ENCODE measurements at regions not wholly inside any gene's neighbourhood (a gene's known extent, or its start where the extent isn't known, plus 50 kb on each side); places are given as distances from the start of the nearest gene placed in this dataset.

DNA sequence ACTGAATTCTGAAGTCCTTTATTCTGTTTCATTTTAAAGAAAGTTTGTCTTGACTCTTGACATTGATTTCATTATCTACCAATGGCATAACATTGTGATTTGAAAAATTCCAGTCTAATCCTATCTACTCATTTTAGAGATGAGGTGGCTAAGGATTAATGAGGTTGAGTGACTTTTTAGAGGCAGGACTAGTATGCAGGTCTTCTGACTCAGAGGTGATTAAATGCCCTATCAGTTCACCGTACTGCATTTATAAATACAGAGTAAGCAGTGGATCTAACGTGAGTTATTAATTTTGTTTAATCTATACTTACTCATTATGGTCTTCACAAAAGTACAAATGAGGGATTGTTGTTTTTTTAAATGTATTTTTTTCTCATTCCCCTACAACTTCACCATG, 277.6 kb downstream of the PTBP2 start:
- Histone ChIP-seq H3K4me3 (no peak overlapping the region), H3K4me1 (no peaks in the 10 kb centered on the region), H3K27me3 (replicated peaks in 1 of 7) (peaks cover 0 to 4% (median 0%) of the 10 kb centered on the region in 7 donors), H3K9me3 (no peaks in the 10 kb centered on the region), H3K36me3 (no peaks in the 10 kb centered on the region), H3K27ac (no peak overlapping the region)
- no peak for DNase-seq
- 77 to 93% (median 92%) methylated on average over 2 of the region's 2 CpGs for WGBS, 5 donors
- intact Hi-C loops (cut with DNase I; ENCODE audit: low total_unique reads): no loop called here
- TF ChIP-seq, protein P1, sequence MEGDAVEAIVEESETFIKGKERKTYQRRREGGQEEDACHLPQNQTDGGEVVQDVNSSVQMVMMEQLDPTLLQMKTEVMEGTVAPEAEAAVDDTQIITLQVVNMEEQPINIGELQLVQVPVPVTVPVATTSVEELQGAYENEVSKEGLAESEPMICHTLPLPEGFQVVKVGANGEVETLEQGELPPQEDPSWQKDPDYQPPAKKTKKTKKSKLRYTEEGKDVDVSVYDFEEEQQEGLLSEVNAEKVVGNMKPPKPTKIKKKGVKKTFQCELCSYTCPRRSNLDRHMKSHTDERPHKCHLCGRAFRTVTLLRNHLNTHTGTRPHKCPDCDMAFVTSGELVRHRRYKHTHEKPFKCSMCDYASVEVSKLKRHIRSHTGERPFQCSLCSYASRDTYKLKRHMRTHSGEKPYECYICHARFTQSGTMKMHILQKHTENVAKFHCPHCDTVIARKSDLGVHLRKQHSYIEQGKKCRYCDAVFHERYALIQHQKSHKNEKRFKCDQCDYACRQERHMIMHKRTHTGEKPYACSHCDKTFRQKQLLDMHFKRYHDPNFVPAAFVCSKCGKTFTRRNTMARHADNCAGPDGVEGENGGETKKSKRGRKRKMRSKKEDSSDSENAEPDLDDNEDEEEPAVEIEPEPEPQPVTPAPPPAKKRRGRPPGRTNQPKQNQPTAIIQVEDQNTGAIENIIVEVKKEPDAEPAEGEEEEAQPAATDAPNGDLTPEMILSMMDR (IDR thresholded peaks at IDR 0.05 in 8 of 11, conservative IDR thresholded peaks at IDR 0.05 in 3 of 11): no peak
- TF ChIP-seq POLR2AphosphoS5 (IDR thresholded peaks at IDR 0.05): no peak
- no peak for TF ChIP-seq POLR2A (IDR thresholded peaks at IDR 0.05)

DNA sequence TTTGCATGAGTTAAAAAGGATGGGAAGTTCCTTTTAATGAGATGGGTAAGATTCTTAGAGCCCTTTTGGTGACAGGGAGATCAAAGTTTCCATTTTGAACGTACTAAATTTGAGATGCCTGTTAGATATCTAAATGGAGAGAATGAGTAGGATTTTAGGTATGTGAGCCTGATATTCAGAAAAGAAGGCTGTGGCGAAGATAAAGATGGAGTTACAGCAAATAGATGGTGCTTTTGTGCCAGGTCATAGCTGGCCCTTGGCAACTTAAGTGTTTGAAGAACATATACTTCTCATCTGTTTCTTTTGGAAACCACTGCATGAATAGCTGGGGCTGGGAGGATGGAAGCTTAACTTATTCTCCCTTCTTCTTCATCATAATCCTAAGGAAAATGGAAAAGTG, 282.5 kb downstream of the PTBP2 start:
- H3K4me3 ChIP-seq: no peak overlapping the region
- no peaks in the 10 kb centered on the region for H3K4me1 ChIP-seq
- H3K27ac ChIP-seq: no peak overlapping the region
- TF ChIP-seq, protein P1 (IDR thresholded peaks at IDR 0.05 in 8 of 11, conservative IDR thresholded peaks at IDR 0.05 in 3 of 11): no peak
- TF ChIP-seq POLR2AphosphoS5 (IDR thresholded peaks at IDR 0.05) (no peak), POLR2A (IDR thresholded peaks at IDR 0.05) (no peak)
- 45 to 84% (median 72%) methylated on average over 2 of the region's 2 CpGs for WGBS, 5 donors
- no peaks in the 10 kb centered on the region for H3K9me3 ChIP-seq
- no peak for DNase-seq
- peaks cover 0 to 4% (median 0%) of the 10 kb centered on the region in 7 donors for H3K27me3 ChIP-seq (replicated peaks in 1 of 7)
- H3K36me3 ChIP-seq: no peaks in the 10 kb centered on the region
- intact Hi-C loops (cut with DNase I; ENCODE audit: low total_unique reads): no loop called here

DNA sequence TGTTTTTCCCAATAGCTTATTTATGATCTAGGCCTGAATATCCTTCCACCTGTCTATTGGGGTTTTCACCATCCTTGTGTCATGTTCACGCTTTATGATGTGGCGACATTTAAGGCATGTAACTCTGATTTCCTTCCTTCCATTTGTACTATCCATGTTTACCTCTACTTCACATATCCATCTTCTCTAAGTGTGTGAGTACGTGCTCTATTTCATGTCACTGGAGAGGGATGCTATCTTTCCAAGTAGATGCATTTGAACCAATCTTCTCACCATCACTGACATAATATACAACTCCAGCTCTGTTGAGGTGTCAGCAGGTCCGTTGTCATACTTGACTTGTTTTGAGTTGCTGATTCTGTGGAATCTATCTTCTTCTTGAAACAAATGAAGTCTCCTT, 283.2 kb downstream of the PTBP2 start:
- 89 to 93% (median 90%) methylated on average over 4 of the region's 4 CpGs for WGBS, 5 donors
- no peak for DNase-seq
- Histone ChIP-seq H3K36me3 (no peaks in the 10 kb centered on the region), H3K4me1 (no peaks in the 10 kb centered on the region), H3K27me3 (replicated peaks in 1 of 7) (peaks cover 0 to 4% (median 0%) of the 10 kb centered on the region in 7 donors), H3K9me3 (no peaks in the 10 kb centered on the region), H3K4me3 (no peak overlapping the region), H3K27ac (no peak overlapping the region)
- TF ChIP-seq POLR2A (IDR thresholded peaks at IDR 0.05): no peak
- TF ChIP-seq POLR2AphosphoS5 (IDR thresholded peaks at IDR 0.05): no peak
- TF ChIP-seq, protein P1 (IDR thresholded peaks at IDR 0.05 in 8 of 11, conservative IDR thresholded peaks at IDR 0.05 in 3 of 11): no peak
- intact Hi-C loops (cut with DNase I; ENCODE audit: low total_unique reads): no loop called here

DNA sequence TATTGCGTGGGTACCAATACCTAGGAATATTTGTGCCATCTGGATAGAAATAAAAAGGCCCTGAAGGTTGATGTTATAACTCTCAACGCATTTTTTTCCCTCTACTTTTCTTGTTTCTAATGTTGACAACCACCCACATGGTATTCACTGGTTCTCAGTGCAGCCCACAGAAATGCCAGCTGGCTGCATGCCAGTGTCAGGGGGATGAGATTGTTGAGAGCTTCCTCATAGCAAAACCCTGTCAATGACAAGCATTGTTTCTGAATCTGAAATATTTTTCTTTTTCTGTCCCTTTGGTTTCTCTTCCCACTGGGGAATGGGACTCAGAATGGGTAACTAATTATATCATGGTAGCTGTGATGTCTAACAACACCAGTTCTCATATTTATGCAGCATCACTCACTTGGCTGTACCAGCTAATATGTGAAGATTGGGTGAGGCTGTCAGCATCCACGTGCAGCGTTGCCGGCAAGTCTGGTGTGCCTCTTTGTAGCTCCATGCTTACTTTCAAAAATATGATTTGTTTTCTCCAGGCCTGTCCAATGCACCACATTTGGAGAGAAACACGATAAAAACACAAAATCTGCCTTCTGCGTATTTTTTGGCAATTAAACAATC, 284.6 kb downstream of the PTBP2 start:
- DNase-seq: no peak

More for the DNA sequence above, 284.6 kb downstream of the PTBP2 start:
- H3K27ac ChIP-seq: no peak overlapping the region
- TF ChIP-seq, protein P1 (IDR thresholded peaks at IDR 0.05 in 8 of 11, conservative IDR thresholded peaks at IDR 0.05 in 3 of 11): no peak
- no peak for TF ChIP-seq POLR2A (IDR thresholded peaks at IDR 0.05)
- no peak for TF ChIP-seq POLR2AphosphoS5 (IDR thresholded peaks at IDR 0.05)
- H3K4me3 ChIP-seq: no peak overlapping the region
- no peaks in the 10 kb centered on the region for H3K4me1 ChIP-seq
- 75 to 85% (median 79%) methylated on average over 7 of the region's 7 CpGs for WGBS, 5 donors
- no peaks in the 10 kb centered on the region for H3K36me3 ChIP-seq
- H3K27me3 ChIP-seq (replicated peaks in 1 of 7): peaks cover 0 to 4% (median 0%) of the 10 kb centered on the region in 7 donors
- intact Hi-C loops (cut with DNase I; ENCODE audit: low total_unique reads): no loop called here
- H3K9me3 ChIP-seq: no peaks in the 10 kb centered on the region

Measured in spleen (tissue), 11 donors.